H1 (cell line): ENCODE measurements at regions not wholly inside any gene's neighbourhood (a gene's known extent, or its start where the extent isn't known, plus 50 kb on each side); places are given as distances from the start of the nearest gene placed in this dataset.
A peak's percentile ranks its signal among the peaks of the same experiment; 100 is the strongest.

Experiments used
- CTCF ChIA-PET: fragments of 300-600 bp; sonication (Branson Sonifier 250); formaldehyde crosslinking; loops from one replicate; lab custom pipeline; 2021; ENCODE audit not compliant: partially characterized antibody; lab: Charles Lee
- POLR2A ChIA-PET: fragments of 300-600 bp; sonication (Branson Sonifier 250); formaldehyde crosslinking; loops from one replicate; lab custom pipeline; 2021; ENCODE audit warnings: inconsistent platforms; ENCODE audit not compliant: partially characterized antibody; lab: Charles Lee
- DNase-seq, 2 experiments: peaks; one replicate each; pipeline versions ENCODE4 v3.0.0 to v3.0.0-alpha.2; 2010 to 2022; ENCODE audit warnings: low spot score in 2 of 2, low read depth in 1 of 2, mixed read lengths in 1 of 2
- FAIRE-seq: peaks from 2 replicates; lab custom pipeline; 2011; peaks lifted over from hg19 to GRCh38; lab: Jason Lieb, UNC
- H2AFZ ChIP-seq: 2 replicates; pipeline ENCODE4 v1.8.1; 2012; ENCODE audit warnings: low read length, inconsistent platforms
- H2AK5ac ChIP-seq: 2 replicates; pipeline ENCODE4 v1.6.1; 2013; ENCODE audit warnings: low read depth, low read length
- H2BK120ac ChIP-seq: replicated peaks from 2 replicates; pipeline ENCODE3; 2013; ENCODE audit warnings: low read depth, low read length, inconsistent platforms
- H2BK12ac ChIP-seq: 2 replicates; pipeline ENCODE4 v1.6.1; 2013; ENCODE audit warnings: low read depth, low read length
- H2BK15ac ChIP-seq: 2 replicates; pipeline ENCODE4 v1.6.1; 2013; ENCODE audit warnings: low read length
- H2BK20ac ChIP-seq: 2 replicates; pipeline ENCODE4 v1.6.1; 2013; ENCODE audit warnings: low read length
- H2BK5ac ChIP-seq: 2 replicates; pipeline ENCODE4 v1.6.1; 2013; ENCODE audit warnings: low read depth, low read length
- H3K14ac ChIP-seq: 2 replicates; pipeline ENCODE4 v1.6.1; 2013; ENCODE audit warnings: inconsistent platforms; ENCODE audit not compliant: insufficient read length
- H3K18ac ChIP-seq: 2 replicates; pipeline ENCODE4 v1.6.1; 2013; ENCODE audit warnings: low read length; ENCODE audit errors: extremely low read depth
- H3K23ac ChIP-seq: 2 replicates; pipeline ENCODE4 v1.6.1; 2013; ENCODE audit warnings: inconsistent platforms; ENCODE audit not compliant: insufficient read length
- H3K23me2 ChIP-seq: 2 replicates; pipeline ENCODE4 v1.6.1; 2013; ENCODE audit warnings: low read depth, low read length
- H3K27ac ChIP-seq: 2 replicates; pipeline ENCODE4 v1.6.1; 2011; ENCODE audit warnings: low read depth, low read length, inconsistent platforms
- H3K27me3 ChIP-seq, 4 experiments: replicated peaks in 1 of 4; 1 replicate in 1 of 4; 2 replicates in 3 of 4; pipeline versions ENCODE4 v1.6.1 to v1.8.1; 2011 to 2013; ENCODE audit warnings: low read length in 3 of 4, mild to moderate bottlenecking in 3 of 4, inconsistent platforms in 2 of 4, mixed read lengths in 2 of 4, moderate library complexity in 1 of 4; ENCODE audit not compliant: control insufficient read depth in 3 of 4, insufficient read depth in 3 of 4; ENCODE audit errors: extremely low read depth in 1 of 4
- H3K36me3 ChIP-seq, 4 experiments: 2 replicates each; pipeline versions ENCODE4 v1.6.1 to v1.8.1; 2011 to 2013; ENCODE audit warnings: mild to moderate bottlenecking in 4 of 4, low read length in 3 of 4, moderate library complexity in 2 of 4, control low read depth in 1 of 4, inconsistent platforms in 1 of 4; ENCODE audit not compliant: insufficient read depth in 4 of 4, control insufficient read depth in 2 of 4
- H3K4ac ChIP-seq: replicated peaks from 2 replicates; pipeline ENCODE3; 2013; ENCODE audit warnings: low read length, low read depth, mixed read lengths, inconsistent platforms; ENCODE audit not compliant: insufficient read length
- H3K4me1 ChIP-seq, 4 experiments: replicated peaks in 1 of 4; 1 replicate in 1 of 4; 2 replicates in 3 of 4; pipeline versions ENCODE4 v1.6.1 to v1.8.1; 2011 to 2013; ENCODE audit warnings: low read length in 3 of 4, inconsistent platforms in 2 of 4, mixed read lengths in 1 of 4; ENCODE audit not compliant: insufficient read depth in 4 of 4, control insufficient read depth in 3 of 4
- H3K4me2 ChIP-seq, 2 experiments: 2 replicates each; pipeline versions ENCODE4 v1.6.1 to v1.8.1; 2011 to 2013; ENCODE audit warnings: low read depth in 2 of 2, low read length in 2 of 2, control low read depth in 1 of 2, inconsistent platforms in 1 of 2, mild to moderate bottlenecking in 1 of 2; ENCODE audit not compliant: insufficient read depth in 1 of 2
- H3K4me3 ChIP-seq, 4 experiments: fragments of 200-600, 300-600 bp in 1 of 4; sonication (generic), shearing (Covaris generic), sonication (Bioruptor Twin) in 1 of 4; 2 replicates each; pipeline versions ENCODE4 v1.5.1 to v1.8.1; 2011 to 2016; ENCODE audit warnings: low read length in 4 of 4, low read depth in 3 of 4, control low read depth in 2 of 4, inconsistent platforms in 2 of 4, mild to moderate bottlenecking in 2 of 4, mixed read lengths in 1 of 4, moderate library complexity in 1 of 4; ENCODE audit not compliant: insufficient read depth in 2 of 4; ENCODE audit errors: extremely low read depth in 1 of 4
- H3K56ac ChIP-seq: replicated peaks from 2 replicates; pipeline ENCODE3; 2013; ENCODE audit warnings: low read depth, mild to moderate bottlenecking, mixed read lengths, low read length, inconsistent platforms; ENCODE audit not compliant: insufficient read length
- H3K79me1 ChIP-seq: 2 replicates; pipeline ENCODE4 v1.6.1; 2013; ENCODE audit warnings: low read depth, low read length, control low read depth
- H3K79me2 ChIP-seq, 2 experiments: 2 replicates each; pipeline versions ENCODE4 v1.6.1 to v1.8.1; 2012 to 2013; ENCODE audit warnings: low read length in 2 of 2, mild to moderate bottlenecking in 2 of 2, inconsistent platforms in 1 of 2; ENCODE audit not compliant: insufficient read depth in 2 of 2, control insufficient read depth in 1 of 2
- H3K9ac ChIP-seq, 4 experiments: replicated peaks in 1 of 4; 1 replicate in 1 of 4; 2 replicates in 3 of 4; pipeline versions ENCODE4 v1.6.1 to v1.8.1; 2011 to 2013; ENCODE audit warnings: low read depth in 3 of 4, low read length in 3 of 4, control low read depth in 2 of 4, mild to moderate bottlenecking in 2 of 4, moderate library complexity in 2 of 4, inconsistent platforms in 1 of 4; ENCODE audit errors: extremely low read depth in 1 of 4
- H3K9me3 ChIP-seq, 2 experiments: 2 replicates each; pipeline versions ENCODE4 v1.6.1 to v1.8.1; 2012 to 2013; ENCODE audit warnings: mild to moderate bottlenecking in 2 of 2, moderate library complexity in 2 of 2, control low read depth in 1 of 2, inconsistent platforms in 1 of 2, low read depth in 1 of 2, low read length in 1 of 2, mixed read lengths in 1 of 2; ENCODE audit not compliant: insufficient read depth in 2 of 2
- H4K20me1 ChIP-seq, 2 experiments: replicated peaks in 1 of 2; 2 replicates each; pipeline versions ENCODE3 to v1.8.1; 2011 to 2013; ENCODE audit warnings: inconsistent platforms in 2 of 2, low read length in 2 of 2, mild to moderate bottlenecking in 1 of 2; ENCODE audit not compliant: insufficient read depth in 2 of 2, control insufficient read depth in 1 of 2
- H4K5ac ChIP-seq: 2 replicates; pipeline ENCODE4 v1.6.1; 2013; ENCODE audit warnings: low read length, low read depth, mixed read lengths, inconsistent platforms; ENCODE audit not compliant: insufficient read length
- H4K8ac ChIP-seq: 2 replicates; pipeline ENCODE4 v1.8.0; 2013; ENCODE audit warnings: mild to moderate bottlenecking, moderate library complexity, low read length, inconsistent platforms; ENCODE audit not compliant: insufficient read depth; ENCODE audit errors: extremely low read depth
- H4K91ac ChIP-seq: replicated peaks from 2 replicates; pipeline ENCODE3; 2013; ENCODE audit warnings: low read length, mixed read lengths, inconsistent platforms; ENCODE audit not compliant: insufficient read length
- ASH2L ChIP-seq: fragments of 200-600, 300-600 bp; sonication (generic); IDR thresholded peaks from one replicate; pipeline ENCODE4 v1.7.1; 2017; ENCODE audit warnings: low read length
- EP300 ChIP-seq, 2 experiments: IDR thresholded peaks; 1 replicate in 1 of 2; 2 replicates in 1 of 2; pipeline ENCODE4 v1.6.1; 2011 to 2012; ENCODE audit warnings: low read depth in 2 of 2, low read length in 2 of 2, mild to moderate bottlenecking in 2 of 2, borderline replicate concordance in 1 of 2, inconsistent platforms in 1 of 2, moderate library complexity in 1 of 2
- FOSL1 ChIP-seq: IDR thresholded peaks from 2 replicates; pipeline ENCODE4 v1.6.1; 2011; ENCODE audit warnings: mild to moderate bottlenecking, low read depth, low read length, moderate library complexity; ENCODE audit not compliant: insufficient read depth
- HDAC2 ChIP-seq, 2 experiments: fragments of 300-600 bp in 1 of 2; sonication (generic) in 1 of 2; IDR thresholded peaks; 2 replicates each; pipeline ENCODE4 v1.6.1; 2011 to 2012; ENCODE audit warnings: low read depth in 2 of 2, low read length in 2 of 2, mild to moderate bottlenecking in 2 of 2, moderate library complexity in 2 of 2, borderline replicate concordance in 1 of 2, inconsistent platforms in 1 of 2
- POU5F1 ChIP-seq: IDR thresholded peaks from 2 replicates; pipeline ENCODE4 v1.6.1; 2011; ENCODE audit warnings: low read depth, mild to moderate bottlenecking, low read length, moderate library complexity
- RBBP5 ChIP-seq: IDR thresholded peaks from 2 replicates; pipeline ENCODE4 v1.7.1; 2012; ENCODE audit warnings: low read depth, mild to moderate bottlenecking, inconsistent platforms, low read length, moderate library complexity, borderline replicate concordance
- SP1 ChIP-seq: IDR thresholded peaks from 2 replicates; pipeline ENCODE4 v1.6.1; 2011; ENCODE audit warnings: low read depth, low read length
- SUZ12 ChIP-seq: fragments of 200-600 bp; sonication (generic); IDR thresholded peaks from 2 replicates; pipeline ENCODE4 v1.6.1; 2012; ENCODE audit warnings: mild to moderate bottlenecking, inconsistent platforms, low read length, moderate library complexity, mixed read lengths
- TAF1 ChIP-seq: IDR thresholded peaks from 2 replicates; pipeline ENCODE4 v1.6.1; 2011; ENCODE audit warnings: mild to moderate bottlenecking, low read depth, low read length
- TAF7 ChIP-seq: optimal IDR thresholded peaks from 2 replicates; pipeline ENCODE3; 2011; ENCODE audit warnings: low read depth, mild to moderate bottlenecking, inconsistent platforms, low read length, moderate library complexity, borderline replicate concordance
- YY1 ChIP-seq: IDR thresholded peaks from 2 replicates; pipeline ENCODE4 v1.6.1; 2011; ENCODE audit warnings: low read depth, mild to moderate bottlenecking, low read length
- WGBS, 2 experiments: shearing (Covaris generic) in 1 of 2; methylation state at CpG; one replicate each; pipeline versions ENCODE4 v1.1.6 to v1.1.7; 2013 to 2015; ENCODE audit warnings: low lambda C conversion rate in 2 of 2, mixed read lengths in 2 of 2, inconsistent platforms in 1 of 2, low coverage in 1 of 2, missing lambda C conversion rate in 1 of 2; ENCODE audit not compliant: insufficient replicate concordance in 2 of 2, insufficient coverage in 1 of 2, insufficient read length in 1 of 2; ENCODE audit errors: extremely low coverage in 1 of 2, missing lambda C conversion rate in 1 of 2; 5-methylcytosine and 5-hydroxymethylcytosine counted together
- TF ChIP-seq, protein P1 (sequence below): IDR thresholded peaks from 2 replicates; pipeline ENCODE4 v1.6.1; 2012; ENCODE audit warnings: inconsistent platforms
- TF ChIP-seq, protein P2 (sequence below): IDR thresholded peaks from 2 replicates; pipeline ENCODE4 v1.6.1; 2012; ENCODE audit warnings: inconsistent platforms

DNA sequence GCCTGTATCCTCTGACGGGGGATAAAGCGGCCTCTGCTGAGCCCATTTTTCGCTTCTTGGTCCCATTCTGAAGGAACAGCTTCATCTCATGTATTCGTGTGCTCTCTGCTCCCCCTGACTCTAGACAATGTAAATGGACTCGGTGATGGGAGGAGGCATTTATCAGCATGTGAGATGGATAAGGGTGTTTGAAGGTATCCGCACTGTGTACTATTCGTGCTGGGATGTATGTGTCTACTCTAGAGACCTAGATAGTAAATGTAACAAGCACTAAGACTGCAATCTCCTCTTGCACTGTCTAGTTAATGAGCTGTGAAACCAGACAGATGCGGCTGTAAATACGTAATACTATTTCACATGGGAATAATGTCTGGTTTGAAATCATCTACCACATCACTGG, 134.6 kb upstream of the ARGLU1 start:
- H2BK20ac ChIP-seq = no peak overlapping the region
- no peak overlapping the region for H3K23ac ChIP-seq
- H3K79me1 ChIP-seq = no peaks in the 10 kb centered on the region
- ChIA-PET CTCF (interaction anchor here (1.0 kb wide), 1 partner anchor 56 kb away, joined by 3 read pairs; no protein-coding TSS in a partner anchor), POLR2A (no interaction called here)
- FAIRE-seq (no peak), DNase-seq (no peak)
- no peak overlapping the region for H2BK15ac ChIP-seq
- H2AK5ac ChIP-seq = no peak overlapping the region
- no peak overlapping the region for H2BK5ac ChIP-seq
- H3K56ac ChIP-seq = no peak overlapping the region
- 89% methylated on average over 9 of the region's 9 CpGs; no CpG with 5 or more reads in 1 of the 2 experiments for WGBS, 2 experiments
- no peak overlapping the region for H3K4me2 ChIP-seq
- peaks cover 0 to 2% (median 0%) of the 10 kb centered on the region in 4 experiments; a peak in 1 of 7 replicates for H3K27me3 ChIP-seq
- H2AFZ ChIP-seq = 0 out of 2 replicates have a peak overlapping the region, but pooled peaks have one; percentile 49
- no peak overlapping the region; the same call in 1 of the 2 replicates for H2BK12ac ChIP-seq
- H3K9me3 ChIP-seq = no peaks in the 10 kb centered on the region
- no peak overlapping the region for H3K4ac ChIP-seq
- H3K36me3 ChIP-seq = no peaks in the 10 kb centered on the region
- H3K14ac ChIP-seq = no peak overlapping the region
- H3K4me1 ChIP-seq = no peaks in the 10 kb centered on the region
- H3K27ac ChIP-seq = no peak overlapping the region
- H3K23me2 ChIP-seq = no peaks in the 10 kb centered on the region; the same call in 1 of the 2 replicates
- H4K8ac ChIP-seq = no peak overlapping the region
- H2BK120ac ChIP-seq = no peak overlapping the region
- H4K5ac ChIP-seq = no peak overlapping the region
- H3K9ac ChIP-seq = no peak overlapping the region
- H3K4me3 ChIP-seq = no peak overlapping the region
- H4K91ac ChIP-seq = no peak overlapping the region
- no peaks in the 10 kb centered on the region for H3K79me2 ChIP-seq
- no peaks in the 10 kb centered on the region for H4K20me1 ChIP-seq
- no peak overlapping the region for H3K18ac ChIP-seq
- no peak for TF ChIP-seq SP1
- no peak for TF ChIP-seq RBBP5
- no peak for TF ChIP-seq ASH2L
- no peak for TF ChIP-seq TAF7
- TF ChIP-seq, protein P1, sequence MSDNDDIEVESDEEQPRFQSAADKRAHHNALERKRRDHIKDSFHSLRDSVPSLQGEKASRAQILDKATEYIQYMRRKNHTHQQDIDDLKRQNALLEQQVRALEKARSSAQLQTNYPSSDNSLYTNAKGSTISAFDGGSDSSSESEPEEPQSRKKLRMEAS = no peak
- TF ChIP-seq FOSL1 = no peak
- TF ChIP-seq POU5F1 = no peak
- TF ChIP-seq TAF1 = no peak
- TF ChIP-seq YY1 = no peak
- no peak for TF ChIP-seq HDAC2 (IDR thresholded peaks at IDR 0.05; ENCODE audit: borderline replicate concordance in 1 of 2, low read depth in 2 of 2, low read length in 2 of 2)
- TF ChIP-seq, protein P2, sequence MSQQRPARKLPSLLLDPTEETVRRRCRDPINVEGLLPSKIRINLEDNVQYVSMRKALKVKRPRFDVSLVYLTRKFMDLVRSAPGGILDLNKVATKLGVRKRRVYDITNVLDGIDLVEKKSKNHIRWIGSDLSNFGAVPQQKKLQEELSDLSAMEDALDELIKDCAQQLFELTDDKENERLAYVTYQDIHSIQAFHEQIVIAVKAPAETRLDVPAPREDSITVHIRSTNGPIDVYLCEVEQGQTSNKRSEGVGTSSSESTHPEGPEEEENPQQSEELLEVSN = no peak
- TF ChIP-seq SUZ12 = no peak
- TF ChIP-seq EP300 (IDR thresholded peaks at IDR 0.05; ENCODE audit: borderline replicate concordance in 1 of 2, low read depth in 2 of 2, low read length in 2 of 2) = no peak
